ENCODE measurements at regions not wholly inside any gene's neighbourhood (a gene's known extent, or its start where the extent isn't known, plus 50 kb on each side); places are given as distances from the start of the nearest gene placed in this dataset.

DNA sequence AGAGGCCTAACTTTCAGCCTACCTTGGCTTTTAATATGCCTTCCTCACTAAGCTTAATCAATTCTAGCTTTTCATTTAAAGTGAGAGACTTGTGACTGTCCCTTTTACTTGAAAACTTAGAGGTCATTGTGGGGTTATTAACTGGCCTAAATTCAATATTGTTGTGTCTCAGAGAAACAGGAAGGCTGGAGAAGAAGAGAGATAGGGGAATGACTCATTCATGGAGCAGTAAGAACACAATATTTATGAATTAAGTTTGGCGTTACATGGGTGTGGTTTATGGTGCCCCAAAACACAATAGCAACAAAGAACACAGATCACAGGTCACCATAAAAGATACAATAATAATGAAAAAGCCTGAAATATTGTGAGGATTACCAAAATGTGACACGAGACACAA is 612.1 kb downstream of the TBC1D4 start:
- H3K9me1 ChIP-seq (ENCODE audit: control insufficient read depth, extremely low read depth, insufficient read depth, low read length) = no peaks in the 10 kb centered on the region
- no peak overlapping the region for H3K4me3 ChIP-seq (ENCODE audit: control insufficient read depth in 2 of 3, extremely low read depth in 1 of 3, insufficient read depth in 2 of 3, low read depth in 1 of 3, low read length in 3 of 3)
- no peaks in the 10 kb centered on the region for H3K79me2 ChIP-seq (ENCODE audit: control insufficient read depth, insufficient read depth, low read length)
- H3K27ac ChIP-seq (ENCODE audit: control insufficient read depth, insufficient read depth, low read length) = no peak overlapping the region
- no peak for TF ChIP-seq EZH2 (IDR thresholded peaks at IDR 0.05; ENCODE audit: low read length)
- TF ChIP-seq, protein P1, sequence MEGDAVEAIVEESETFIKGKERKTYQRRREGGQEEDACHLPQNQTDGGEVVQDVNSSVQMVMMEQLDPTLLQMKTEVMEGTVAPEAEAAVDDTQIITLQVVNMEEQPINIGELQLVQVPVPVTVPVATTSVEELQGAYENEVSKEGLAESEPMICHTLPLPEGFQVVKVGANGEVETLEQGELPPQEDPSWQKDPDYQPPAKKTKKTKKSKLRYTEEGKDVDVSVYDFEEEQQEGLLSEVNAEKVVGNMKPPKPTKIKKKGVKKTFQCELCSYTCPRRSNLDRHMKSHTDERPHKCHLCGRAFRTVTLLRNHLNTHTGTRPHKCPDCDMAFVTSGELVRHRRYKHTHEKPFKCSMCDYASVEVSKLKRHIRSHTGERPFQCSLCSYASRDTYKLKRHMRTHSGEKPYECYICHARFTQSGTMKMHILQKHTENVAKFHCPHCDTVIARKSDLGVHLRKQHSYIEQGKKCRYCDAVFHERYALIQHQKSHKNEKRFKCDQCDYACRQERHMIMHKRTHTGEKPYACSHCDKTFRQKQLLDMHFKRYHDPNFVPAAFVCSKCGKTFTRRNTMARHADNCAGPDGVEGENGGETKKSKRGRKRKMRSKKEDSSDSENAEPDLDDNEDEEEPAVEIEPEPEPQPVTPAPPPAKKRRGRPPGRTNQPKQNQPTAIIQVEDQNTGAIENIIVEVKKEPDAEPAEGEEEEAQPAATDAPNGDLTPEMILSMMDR (optimal IDR thresholded peaks at IDR 0.05 in 1 of 3, IDR thresholded peaks at IDR 0.05 in 1 of 3, conservative IDR thresholded peaks at IDR 0.05 in 1 of 3; ENCODE audit: extremely low read depth in 1 of 3, insufficient read depth in 2 of 3, low read length in 3 of 3) = no peak
- FAIRE-seq (no peak), DNase-seq (ENCODE audit: low read depth, low spot score) (no peak)
- no peaks in the 10 kb centered on the region for H4K20me1 ChIP-seq (ENCODE audit: control insufficient read depth, extremely low read depth, insufficient read depth, low read length)
- no peak overlapping the region for H3K4me2 ChIP-seq (ENCODE audit: control insufficient read depth, extremely low read depth, insufficient read depth, low read depth, low read length)
- no peaks in the 10 kb centered on the region for H3K36me3 ChIP-seq (ENCODE audit: control insufficient read depth in 2 of 2, extremely low read depth in 1 of 2, insufficient read depth in 2 of 2, low read length in 2 of 2)
- H3K9me3 ChIP-seq (ENCODE audit: control insufficient read depth, low read depth, low read length) = no peaks in the 10 kb centered on the region
- H3K9ac ChIP-seq (ENCODE audit: control insufficient read depth, extremely low read depth, insufficient read depth, low read length) = no peak overlapping the region
- no peaks in the 10 kb centered on the region for H3K27me3 ChIP-seq (ENCODE audit: control insufficient read depth, extremely low read depth, insufficient read depth, low read length)
- dilution Hi-C loops (cut with MboI; ENCODE audit: extremely low pct_ligation_motif_present, low sequenced_read_pairs) = no loop called here
- peaks cover 3% of the 10 kb centered on the region for H3K4me1 ChIP-seq (ENCODE audit: control insufficient read depth, extremely low read depth, insufficient read depth, low read length)
- no peak overlapping the region for H2AFZ ChIP-seq (ENCODE audit: control insufficient read depth, low read length)

DNA sequence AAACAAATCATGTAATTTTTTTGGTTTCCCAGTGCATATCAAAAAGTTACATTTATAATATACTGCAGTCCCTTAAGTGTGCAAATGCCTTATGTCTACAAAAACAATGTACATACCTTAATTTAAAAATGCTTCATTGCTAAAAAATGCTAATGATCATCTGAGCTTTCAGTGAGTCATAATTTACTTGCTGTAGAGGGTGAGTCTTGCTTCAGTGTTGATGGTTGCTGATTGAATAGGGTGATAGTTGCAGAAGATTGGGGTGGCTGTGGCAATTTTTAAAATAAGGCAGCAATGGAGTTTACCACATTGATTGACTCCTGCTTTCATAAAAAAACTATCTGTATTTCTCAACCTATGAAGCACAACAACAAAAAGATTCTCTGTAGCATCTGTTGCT is 613.9 kb downstream of the TBC1D4 start:
- FAIRE-seq = no peak
- Histone ChIP-seq H3K9ac (ENCODE audit: control insufficient read depth, extremely low read depth, insufficient read depth, low read length) (no peak overlapping the region), H3K4me2 (ENCODE audit: control insufficient read depth, extremely low read depth, insufficient read depth, low read depth, low read length) (no peak overlapping the region), H3K9me1 (ENCODE audit: control insufficient read depth, extremely low read depth, insufficient read depth, low read length) (no peaks in the 10 kb centered on the region), H3K27me3 (ENCODE audit: control insufficient read depth, extremely low read depth, insufficient read depth, low read length) (no peaks in the 10 kb centered on the region), H3K27ac (ENCODE audit: control insufficient read depth, insufficient read depth, low read length) (no peak overlapping the region), H3K79me2 (ENCODE audit: control insufficient read depth, insufficient read depth, low read length) (no peaks in the 10 kb centered on the region), H3K9me3 (ENCODE audit: control insufficient read depth, low read depth, low read length) (no peaks in the 10 kb centered on the region), H3K4me3 (ENCODE audit: control insufficient read depth in 2 of 3, extremely low read depth in 1 of 3, insufficient read depth in 2 of 3, low read depth in 1 of 3, low read length in 3 of 3) (no peak overlapping the region), H3K4me1 (ENCODE audit: control insufficient read depth, extremely low read depth, insufficient read depth, low read length) (peaks cover 3% of the 10 kb centered on the region), H4K20me1 (ENCODE audit: control insufficient read depth, extremely low read depth, insufficient read depth, low read length) (no peaks in the 10 kb centered on the region), H2AFZ (ENCODE audit: control insufficient read depth, low read length) (no peak overlapping the region), H3K36me3 (ENCODE audit: control insufficient read depth in 2 of 2, extremely low read depth in 1 of 2, insufficient read depth in 2 of 2, low read length in 2 of 2) (no peaks in the 10 kb centered on the region)
- no peak for DNase-seq (ENCODE audit: low read depth, low spot score)
- dilution Hi-C loops (cut with MboI; ENCODE audit: extremely low pct_ligation_motif_present, low sequenced_read_pairs) = no loop called here
- no peak for TF ChIP-seq EZH2 (IDR thresholded peaks at IDR 0.05; ENCODE audit: low read length)
- TF ChIP-seq, protein P1 (optimal IDR thresholded peaks at IDR 0.05 in 1 of 3, IDR thresholded peaks at IDR 0.05 in 1 of 3, conservative IDR thresholded peaks at IDR 0.05 in 1 of 3; ENCODE audit: extremely low read depth in 1 of 3, insufficient read depth in 2 of 3, low read length in 3 of 3) = no peak
